GM18505 (cell line): ENCODE measurements at regions not wholly inside any gene's neighbourhood (a gene's known extent, or its start where the extent isn't known, plus 50 kb on each side); places are given as distances from the start of the nearest gene placed in this dataset.

ENCODE experiments used
- ATAC-seq: cut with Tn5 transposase; IDR thresholded peaks from one replicate; pipeline ENCODE4 v1.9.1; 2021; ENCODE audit not compliant: unreplicated experiment
- POLR2A ChIP-seq: IDR thresholded peaks from 4 replicates; pipeline ENCODE4 v1.6.1; 2011; ENCODE audit warnings: borderline replicate concordance; ENCODE audit not compliant: insufficient read depth, insufficient read length; ENCODE audit errors: extremely low read depth

- ATAC-seq, result no peak
- TF ChIP-seq POLR2A, result no peak
Measured at GRCh38 chr6:68473433-68474210, 161.5 kb upstream of the ADGRB3 start.

- TF ChIP-seq POLR2A, result no peak
- ATAC-seq, result no peak
Measured at GRCh38 chr6:68468244-68468884, 166.7 kb upstream of the ADGRB3 start.

- TF ChIP-seq POLR2A, result no peak
- no peak for ATAC-seq
Measured at GRCh38 chr6:68458447-68458846, 176.6 kb upstream of the ADGRB3 start.

GRCh38 chr6:68447112-68447511, 188.0 kb upstream of the ADGRB3 start:
- TF ChIP-seq POLR2A, result no peak
- no peak for ATAC-seq

- no peak for TF ChIP-seq POLR2A
- no peak for ATAC-seq
Measured at GRCh38 chr6:68445926-68446325, 189.2 kb upstream of the ADGRB3 start.

- no peak for ATAC-seq
- no peak for TF ChIP-seq POLR2A
Measured at GRCh38 chr6:68443704-68444103, 191.4 kb upstream of the ADGRB3 start.

GRCh38 chr6:68427630-68428029, 207.5 kb upstream of the ADGRB3 start:
- TF ChIP-seq POLR2A, result no peak
- ATAC-seq, result no peak

GRCh38 chr6:68410021-68410420, 225.1 kb upstream of the ADGRB3 start:
- ATAC-seq, result no peak
- TF ChIP-seq POLR2A, result no peak

- no peak for TF ChIP-seq POLR2A
- ATAC-seq, result no peak
Measured at GRCh38 chr6:68400396-68400795, 234.7 kb upstream of the ADGRB3 start.

- ATAC-seq, result no peak
- TF ChIP-seq POLR2A, result no peak
Measured at GRCh38 chr6:68391953-68392352, 243.1 kb upstream of the ADGRB3 start.

- ATAC-seq, result no peak
- TF ChIP-seq POLR2A, result no peak
Measured at GRCh38 chr6:68372991-68373390, 262.1 kb upstream of the ADGRB3 start.

GRCh38 chr6:68368845-68369244, 266.2 kb upstream of the ADGRB3 start:
- ATAC-seq, result no peak

GRCh38 chr6:68364271-68364805, 270.7 kb upstream of the ADGRB3 start:
- no peak for TF ChIP-seq POLR2A
- no peak for ATAC-seq

More at GRCh38 chr6:68368845-68369244, 266.2 kb upstream of the ADGRB3 start:
- no peak for TF ChIP-seq POLR2A

GRCh38 chr6:68343901-68344300, 291.2 kb upstream of the ADGRB3 start:
- ATAC-seq, result peak; percentile 90

More at GRCh38 chr6:68343901-68344300, 291.2 kb upstream of the ADGRB3 start:
- TF ChIP-seq POLR2A, result no peak
